Stimulated activated CD4-positive, alpha-beta T cell treated with anti-CD3 and anti-CD28 coated beads, Interleukin-12 subunit alpha, Interleukin-12 subunit beta, amount 100 ng/mL, for 24 hours (primary cell): ENCODE measurements at regions not wholly inside any gene's neighbourhood (a gene's known extent, or its start where the extent isn't known, plus 50 kb on each side); places are given as distances from the start of the nearest gene placed in this dataset.
"Not testable (repeated sequence)": the region's sequence is repeated elsewhere in the genome, so short reads cannot be mapped to it uniquely, and the experiment has no call there.

ENCODE experiments used
- DNase-seq, 2 experiments: peaks; one replicate each; pipeline ENCODE4 v3.0.0-alpha.2; 2020; ENCODE audit warnings: low read depth in 2 of 2

- peak in 1 of 2 experiments; percentile 13 for DNase-seq
Observed at GRCh38 chr1:148264374-148265276, 112.5 kb upstream of the NBPF11 start.

- DNase-seq: no peak
Observed at GRCh38 chr1:148263906-148264255, 111.8 kb upstream of the NBPF11 start.

GRCh38 chr1:148263128-148263905 is 111.2 kb upstream of the NBPF11 start:
- DNase-seq: peak; percentile 44 to 65

GRCh38 chr1:148261684-148262083 is 109.6 kb upstream of the NBPF11 start:
- not testable (repeated sequence) for DNase-seq

GRCh38 chr1:148257886-148258285 is 105.8 kb upstream of the NBPF11 start:
- not testable (repeated sequence) for DNase-seq

- not testable (repeated sequence) for DNase-seq
Observed at GRCh38 chr1:148254611-148255429, 102.7 kb upstream of the NBPF11 start.

- not testable (repeated sequence) for DNase-seq
Observed at GRCh38 chr1:148253808-148254207, 101.7 kb upstream of the NBPF11 start.

- DNase-seq: not testable (repeated sequence)
Observed at GRCh38 chr1:148248798-148249197, 96.7 kb upstream of the NBPF11 start.

- not testable (repeated sequence) for DNase-seq
Observed at GRCh38 chr1:148246258-148246861, 94.3 kb upstream of the NBPF11 start.

GRCh38 chr1:148245843-148246242 is 93.8 kb upstream of the NBPF11 start:
- not testable (repeated sequence) for DNase-seq

- DNase-seq: not testable (repeated sequence)
Observed at GRCh38 chr1:148245443-148245842, 93.4 kb upstream of the NBPF11 start.

GRCh38 chr1:148233250-148233649 is 81.2 kb upstream of the NBPF11 start:
- not testable (repeated sequence) for DNase-seq

GRCh38 chr1:148228846-148229245 is 76.8 kb upstream of the NBPF11 start:
- not testable (repeated sequence) for DNase-seq

- DNase-seq: not testable (repeated sequence)
Observed at GRCh38 chr1:148222399-148223159, 70.5 kb upstream of the NBPF11 start.

GRCh38 chr1:148221593-148221992 is 69.5 kb upstream of the NBPF11 start:
- DNase-seq: not testable (repeated sequence)

GRCh38 chr1:148219229-148219628 is 67.1 kb upstream of the NBPF11 start:
- not testable (repeated sequence) for DNase-seq

GRCh38 chr1:148211191-148211590 is 59.1 kb upstream of the NBPF11 start:
- not testable (repeated sequence) for DNase-seq

- DNase-seq: not testable (repeated sequence)
Observed at GRCh38 chr1:148210624-148211023, 58.5 kb upstream of the NBPF11 start.

GRCh38 chr1:148210166-148210565 is 58.1 kb upstream of the NBPF11 start:
- DNase-seq: not testable (repeated sequence)

- DNase-seq: not testable (repeated sequence)
Observed at GRCh38 chr1:148202013-148202412, 49.9 kb upstream of the NBPF11 start.
